MM.1S (cell line): ENCODE measurements at regions not wholly inside any gene's neighbourhood (a gene's known extent, or its start where the extent isn't known, plus 50 kb on each side); places are given as distances from the start of the nearest gene placed in this dataset.

Experiments
- EZH2 ChIP-seq: fragments of 300-600 bp; sonication (generic); optimal IDR thresholded peaks from 2 replicates; pipeline ENCODE3; 2017; ENCODE audit warnings: low read depth, mild to moderate bottlenecking, antibody characterized with exemption, low read length, mixed read lengths
- EZH2phosphoT487 ChIP-seq: fragments of 300-600 bp; sonication (generic); IDR thresholded peaks from 2 replicates; pipeline ENCODE4 v1.6.1; 2018; ENCODE audit warnings: antibody characterized with exemption, low read length
- TF ChIP-seq, protein P1 (sequence below): fragments of 300-600 bp; sonication (generic); IDR thresholded peaks from 2 replicates; pipeline ENCODE4 v1.5.1; 2016; ENCODE audit warnings: antibody characterized with exemption, low read length, mixed read lengths

DNA sequence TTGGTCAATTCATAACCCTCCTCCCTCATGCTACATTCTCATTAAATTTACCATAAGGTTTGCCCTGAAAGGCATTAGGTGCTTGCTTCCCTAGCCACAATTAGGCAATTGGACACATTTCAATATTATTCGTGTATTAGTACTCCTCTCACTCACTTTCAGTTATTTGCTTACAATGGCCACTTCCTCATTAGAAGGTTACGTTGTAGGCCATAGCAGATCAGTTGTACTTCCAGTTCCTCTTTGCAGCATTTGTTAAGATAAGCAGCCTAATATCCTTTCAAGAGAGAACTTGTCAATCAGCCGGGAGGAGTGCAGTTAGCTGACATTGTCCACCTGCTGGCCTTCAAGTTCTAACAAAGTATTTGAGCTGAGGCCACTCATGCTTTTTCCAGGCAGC, 1017.2 kb downstream of the PCDH7 start:
- TF ChIP-seq, protein P1, sequence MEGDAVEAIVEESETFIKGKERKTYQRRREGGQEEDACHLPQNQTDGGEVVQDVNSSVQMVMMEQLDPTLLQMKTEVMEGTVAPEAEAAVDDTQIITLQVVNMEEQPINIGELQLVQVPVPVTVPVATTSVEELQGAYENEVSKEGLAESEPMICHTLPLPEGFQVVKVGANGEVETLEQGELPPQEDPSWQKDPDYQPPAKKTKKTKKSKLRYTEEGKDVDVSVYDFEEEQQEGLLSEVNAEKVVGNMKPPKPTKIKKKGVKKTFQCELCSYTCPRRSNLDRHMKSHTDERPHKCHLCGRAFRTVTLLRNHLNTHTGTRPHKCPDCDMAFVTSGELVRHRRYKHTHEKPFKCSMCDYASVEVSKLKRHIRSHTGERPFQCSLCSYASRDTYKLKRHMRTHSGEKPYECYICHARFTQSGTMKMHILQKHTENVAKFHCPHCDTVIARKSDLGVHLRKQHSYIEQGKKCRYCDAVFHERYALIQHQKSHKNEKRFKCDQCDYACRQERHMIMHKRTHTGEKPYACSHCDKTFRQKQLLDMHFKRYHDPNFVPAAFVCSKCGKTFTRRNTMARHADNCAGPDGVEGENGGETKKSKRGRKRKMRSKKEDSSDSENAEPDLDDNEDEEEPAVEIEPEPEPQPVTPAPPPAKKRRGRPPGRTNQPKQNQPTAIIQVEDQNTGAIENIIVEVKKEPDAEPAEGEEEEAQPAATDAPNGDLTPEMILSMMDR = no peak
- TF ChIP-seq EZH2 = no peak
- no peak for TF ChIP-seq EZH2phosphoT487
